ENCODE measurements at regions not wholly inside any gene's neighbourhood (a gene's known extent, or its start where the extent isn't known, plus 50 kb on each side); places are given as distances from the start of the nearest gene placed in this dataset.

- Histone ChIP-seq H3K4me1 (ENCODE audit: control insufficient read depth, insufficient read depth, low read length, unreplicated experiment) (no peaks in the 10 kb centered on the region), H3K79me2 (ENCODE audit: control insufficient read depth, insufficient read depth, low read length, unreplicated experiment) (no peaks in the 10 kb centered on the region), H3K27me3 (ENCODE audit: insufficient read depth, low read length) (peaks cover 9% of the 10 kb centered on the region; the same call in 1 of the 2 replicates), H3K36me3 (ENCODE audit: insufficient read depth, low read length) (no peaks in the 10 kb centered on the region), H3K27ac (ENCODE audit: low read depth, low read length) (no peak overlapping the region), H3K4me3 (ENCODE audit: low read depth, low read length) (no peak overlapping the region), H2AFZ (ENCODE audit: low read length, unreplicated experiment) (no peak overlapping the region)
Observed at GRCh38 chr20:60125513-60125912, 167.3 kb downstream of the CDH26 start.

- Histone ChIP-seq H3K27me3 (ENCODE audit: insufficient read depth, low read length) (peaks cover 8% of the 10 kb centered on the region; the same call in 1 of the 2 replicates), H3K4me1 (ENCODE audit: control insufficient read depth, insufficient read depth, low read length, unreplicated experiment) (no peaks in the 10 kb centered on the region), H3K4me3 (ENCODE audit: low read depth, low read length) (no peak overlapping the region), H3K79me2 (ENCODE audit: control insufficient read depth, insufficient read depth, low read length, unreplicated experiment) (no peaks in the 10 kb centered on the region), H3K36me3 (ENCODE audit: insufficient read depth, low read length) (no peaks in the 10 kb centered on the region), H3K27ac (ENCODE audit: low read depth, low read length) (no peak overlapping the region), H2AFZ (ENCODE audit: low read length, unreplicated experiment) (no peak overlapping the region)
Observed at GRCh38 chr20:60126975-60127374, 168.8 kb downstream of the CDH26 start.

- no peak overlapping the region for H3K4me3 ChIP-seq (ENCODE audit: low read depth, low read length)
- no peak overlapping the region for H2AFZ ChIP-seq (ENCODE audit: low read length, unreplicated experiment)
- H3K79me2 ChIP-seq (ENCODE audit: control insufficient read depth, insufficient read depth, low read length, unreplicated experiment), result no peaks in the 10 kb centered on the region
- no peaks in the 10 kb centered on the region for H3K36me3 ChIP-seq (ENCODE audit: insufficient read depth, low read length)
- H3K27ac ChIP-seq (ENCODE audit: low read depth, low read length), result no peak overlapping the region
- H3K27me3 ChIP-seq (ENCODE audit: insufficient read depth, low read length), result no peaks in the 10 kb centered on the region; the same call in 1 of the 2 replicates
- no peaks in the 10 kb centered on the region for H3K4me1 ChIP-seq (ENCODE audit: control insufficient read depth, insufficient read depth, low read length, unreplicated experiment)
Observed at GRCh38 chr20:60131375-60131774, 173.2 kb downstream of the CDH26 start.

- Histone ChIP-seq H3K27me3 (ENCODE audit: insufficient read depth, low read length) (no peaks in the 10 kb centered on the region; the same call in 1 of the 2 replicates), H2AFZ (ENCODE audit: low read length, unreplicated experiment) (no peak overlapping the region), H3K4me3 (ENCODE audit: low read depth, low read length) (no peak overlapping the region), H3K4me1 (ENCODE audit: control insufficient read depth, insufficient read depth, low read length, unreplicated experiment) (no peaks in the 10 kb centered on the region), H3K36me3 (ENCODE audit: insufficient read depth, low read length) (no peaks in the 10 kb centered on the region), H3K27ac (ENCODE audit: low read depth, low read length) (no peak overlapping the region), H3K79me2 (ENCODE audit: control insufficient read depth, insufficient read depth, low read length, unreplicated experiment) (no peaks in the 10 kb centered on the region)
Observed at GRCh38 chr20:60132162-60132826, 174.1 kb downstream of the CDH26 start.

- no peak overlapping the region for H3K27ac ChIP-seq (ENCODE audit: low read depth, low read length)
- H3K36me3 ChIP-seq (ENCODE audit: insufficient read depth, low read length), result no peaks in the 10 kb centered on the region
- H3K79me2 ChIP-seq (ENCODE audit: control insufficient read depth, insufficient read depth, low read length, unreplicated experiment), result no peaks in the 10 kb centered on the region
- no peak overlapping the region for H3K4me3 ChIP-seq (ENCODE audit: low read depth, low read length)
- H3K27me3 ChIP-seq (ENCODE audit: insufficient read depth, low read length), result no peaks in the 10 kb centered on the region; the same call in 1 of the 2 replicates
- no peaks in the 10 kb centered on the region for H3K4me1 ChIP-seq (ENCODE audit: control insufficient read depth, insufficient read depth, low read length, unreplicated experiment)
- H2AFZ ChIP-seq (ENCODE audit: low read length, unreplicated experiment), result no peak overlapping the region
Observed at GRCh38 chr20:60132827-60133670, 174.8 kb downstream of the CDH26 start.

- no peaks in the 10 kb centered on the region for H3K79me2 ChIP-seq (ENCODE audit: control insufficient read depth, insufficient read depth, low read length, unreplicated experiment)
- H3K4me1 ChIP-seq (ENCODE audit: control insufficient read depth, insufficient read depth, low read length, unreplicated experiment), result no peaks in the 10 kb centered on the region
- H3K27ac ChIP-seq (ENCODE audit: low read depth, low read length), result no peak overlapping the region
Observed at GRCh38 chr20:60135276-60135675, 177.1 kb downstream of the CDH26 start.

GRCh38 chr20:60136645-60137401, 178.6 kb downstream of the CDH26 start:
- H3K4me1 ChIP-seq (ENCODE audit: control insufficient read depth, insufficient read depth, low read length, unreplicated experiment), result no peaks in the 10 kb centered on the region
- H3K27me3 ChIP-seq (ENCODE audit: insufficient read depth, low read length), result no peaks in the 10 kb centered on the region
- H3K27ac ChIP-seq (ENCODE audit: low read depth, low read length), result no peak overlapping the region
- H2AFZ ChIP-seq (ENCODE audit: low read length, unreplicated experiment), result no peak overlapping the region
- no peaks in the 10 kb centered on the region for H3K36me3 ChIP-seq (ENCODE audit: insufficient read depth, low read length)
- no peaks in the 10 kb centered on the region for H3K79me2 ChIP-seq (ENCODE audit: control insufficient read depth, insufficient read depth, low read length, unreplicated experiment)
- H3K4me3 ChIP-seq (ENCODE audit: low read depth, low read length), result no peak overlapping the region

More at GRCh38 chr20:60135276-60135675, 177.1 kb downstream of the CDH26 start:
- no peaks in the 10 kb centered on the region; the same call in 1 of the 2 replicates for H3K27me3 ChIP-seq (ENCODE audit: insufficient read depth, low read length)
- H3K4me3 ChIP-seq (ENCODE audit: low read depth, low read length), result no peak overlapping the region
- H3K36me3 ChIP-seq (ENCODE audit: insufficient read depth, low read length), result no peaks in the 10 kb centered on the region
- H2AFZ ChIP-seq (ENCODE audit: low read length, unreplicated experiment), result no peak overlapping the region

GRCh38 chr20:60137657-60138245, 179.5 kb downstream of the CDH26 start:
- Histone ChIP-seq H2AFZ (ENCODE audit: low read length, unreplicated experiment) (no peak overlapping the region), H3K36me3 (ENCODE audit: insufficient read depth, low read length) (no peaks in the 10 kb centered on the region), H3K27ac (ENCODE audit: low read depth, low read length) (no peak overlapping the region), H3K79me2 (ENCODE audit: control insufficient read depth, insufficient read depth, low read length, unreplicated experiment) (no peaks in the 10 kb centered on the region), H3K27me3 (ENCODE audit: insufficient read depth, low read length) (no peaks in the 10 kb centered on the region), H3K4me1 (ENCODE audit: control insufficient read depth, insufficient read depth, low read length, unreplicated experiment) (no peaks in the 10 kb centered on the region), H3K4me3 (ENCODE audit: low read depth, low read length) (no peak overlapping the region)

- no peaks in the 10 kb centered on the region for H3K4me1 ChIP-seq (ENCODE audit: control insufficient read depth, insufficient read depth, low read length, unreplicated experiment)
- no peak overlapping the region for H3K4me3 ChIP-seq (ENCODE audit: low read depth, low read length)
- peaks cover 4% of the 10 kb centered on the region; the same call in 1 of the 2 replicates for H3K27me3 ChIP-seq (ENCODE audit: insufficient read depth, low read length)
- H3K79me2 ChIP-seq (ENCODE audit: control insufficient read depth, insufficient read depth, low read length, unreplicated experiment), result no peaks in the 10 kb centered on the region
- H3K27ac ChIP-seq (ENCODE audit: low read depth, low read length), result no peak overlapping the region
- H3K36me3 ChIP-seq (ENCODE audit: insufficient read depth, low read length), result no peaks in the 10 kb centered on the region
- H2AFZ ChIP-seq (ENCODE audit: low read length, unreplicated experiment), result no peak overlapping the region
Observed at GRCh38 chr20:60138256-60139220, 180.3 kb downstream of the CDH26 start.

Measured in ACC112 (cell line).